PC-3 (cell line): ENCODE measurements at regions not wholly inside any gene's neighbourhood (a gene's known extent, or its start where the extent isn't known, plus 50 kb on each side); places are given as distances from the start of the nearest gene placed in this dataset.
A peak's percentile ranks its signal among the peaks of the same experiment; 100 is the strongest.

ENCODE experiments used
- ATAC-seq: fragments of 200-7000 bp; cut with Tn5 transposase; 2 replicates; pipeline ENCODE4 v1.9.1; 2020; ENCODE audit warnings: mild to moderate bottlenecking, moderate library complexity
- BruUV-seq: library from RNA; stranded (reverse); fragments of 400-500 nt; replicated peaks from 2 replicates; lab custom pipeline; 2021; lab: Mats Ljungman, UMichigan
- CTCF ChIA-PET: fragments of 300-600 bp; sonication (Branson Sonifier 250); formaldehyde crosslinking; loops from one replicate; lab custom pipeline; 2022; ENCODE audit warnings: antibody characterized with exemption; lab: Charles Lee
- POLR2A ChIA-PET: fragments of 300-600 bp; sonication (Branson Sonifier 250); formaldehyde crosslinking; loops from one replicate; lab custom pipeline; 2022; ENCODE audit warnings: antibody characterized with exemption; ENCODE audit not compliant: unreplicated experiment; lab: Charles Lee
- DNase-seq: peaks from one replicate; pipeline ENCODE4 v3.0.0-alpha.2; 2015
- H2AFZ ChIP-seq: fragments of 300-600 bp; sonication (generic); 2 replicates; pipeline ENCODE4 v1.6.0; 2016; ENCODE audit warnings: antibody characterized with exemption, low read length
- H3F3A ChIP-seq: fragments of 300-600 bp; sonication (generic); one replicate; pipeline ENCODE4 v1.6.0; 2017; ENCODE audit warnings: antibody characterized with exemption, low read length, control low read depth, mild to moderate bottlenecking; ENCODE audit not compliant: unreplicated experiment
- H3K27ac ChIP-seq: fragments of 300-600 bp; sonication (generic); 2 replicates; pipeline ENCODE4 v1.5.1; 2016; ENCODE audit warnings: mild to moderate bottlenecking, low read length
- H3K27me3 ChIP-seq: fragments of 300-600 bp; sonication (generic); 2 replicates; pipeline ENCODE4 v1.6.1; 2016; ENCODE audit warnings: low read length, mixed read lengths
- H3K36me3 ChIP-seq: fragments of 300-600 bp; sonication (generic); 2 replicates; pipeline ENCODE4 v1.6.1; 2016; ENCODE audit warnings: low read depth, mixed run types, low read length, mixed read lengths
- H3K4me1 ChIP-seq: fragments of 300-600 bp; sonication (generic); 2 replicates; pipeline ENCODE4 v1.5.1; 2016; ENCODE audit warnings: low read length; ENCODE audit not compliant: insufficient read depth
- H3K4me2 ChIP-seq: fragments of 300-600 bp; sonication (generic); 2 replicates; pipeline ENCODE4 v1.6.0; 2016; ENCODE audit warnings: low read length
- H3K4me3 ChIP-seq: fragments of 300-600 bp; sonication (generic); 2 replicates; pipeline ENCODE4 v1.5.1; 2016; ENCODE audit warnings: mild to moderate bottlenecking, low read length, mixed read lengths
- H3K79me2 ChIP-seq: fragments of 300-600 bp; sonication (generic); 2 replicates; pipeline ENCODE4 v1.6.1; 2017; ENCODE audit warnings: low read length, mixed read lengths
- H3K9ac ChIP-seq: fragments of 300-600 bp; sonication (generic); 2 replicates; pipeline ENCODE4 v1.6.0; 2016; ENCODE audit warnings: mild to moderate bottlenecking, low read length
- H3K9me2 ChIP-seq: fragments of 300-600 bp; sonication (generic); replicated peaks from 2 replicates; pipeline ENCODE4 v1.6.1; 2016; ENCODE audit warnings: mixed run types, low read length, mixed read lengths
- H3K9me3 ChIP-seq: fragments of 300-600 bp; sonication (generic); 2 replicates; pipeline ENCODE4 v1.6.1; 2016; ENCODE audit warnings: low read length, mixed read lengths
- H4K20me1 ChIP-seq: fragments of 300-600 bp; sonication (generic); 2 replicates; pipeline ENCODE4 v1.6.1; 2016; ENCODE audit warnings: low read length, mixed read lengths
- CTCF ChIP-seq: fragments of 300-600 bp; sonication (generic); conservative IDR thresholded peaks from 2 replicates; pipeline ENCODE4 v1.5.1; 2017; ENCODE audit warnings: antibody characterized with exemption, low read depth, mild to moderate bottlenecking, low read length
- EZH2 ChIP-seq: fragments of 300-600 bp; sonication (generic); IDR thresholded peaks from one replicate; pipeline ENCODE4 v1.6.1; 2017; ENCODE audit warnings: antibody characterized with exemption, mild to moderate bottlenecking, low read length; ENCODE audit not compliant: unreplicated experiment
- EZH2phosphoT487 ChIP-seq: fragments of 300-600 bp; sonication (generic); IDR thresholded peaks from 2 replicates; pipeline ENCODE4 v1.6.1; 2018; ENCODE audit warnings: mild to moderate bottlenecking, antibody characterized with exemption, low read length, borderline replicate concordance
- intact Hi-C: fragments of 100-400 bp; cut with micrococcal nuclease; formaldehyde crosslinking; loops from 2 replicates; pipeline ENCODE4 v1.9.0; 2023

GRCh38 chr3:65303431-65303830 is 615.6 kb upstream of the ADAMTS9 start:
- Histone ChIP-seq H4K20me1 (no peaks in the 10 kb centered on the region), H3K27ac (no peak overlapping the region), H3K79me2 (no peaks in the 10 kb centered on the region), H3K4me2 (no peak overlapping the region), H3K27me3 (no peaks in the 10 kb centered on the region), H3F3A (no peaks in the 10 kb centered on the region), H3K36me3 (no peaks in the 10 kb centered on the region), H3K9me2 (no peaks in the 10 kb centered on the region), H2AFZ (no peak overlapping the region), H3K9ac (no peak overlapping the region), H3K4me3 (no peak overlapping the region), H3K9me3 (no peaks in the 10 kb centered on the region), H3K4me1 (no peaks in the 10 kb centered on the region)
- ATAC-seq (no peak), DNase-seq (no peak)
- BruUV-seq, result no TSS peak
- ChIA-PET CTCF (no interaction called here), POLR2A (no interaction called here)
- intact Hi-C loops, result no loop called here
- TF ChIP-seq CTCF (no peak), EZH2 (no peak), EZH2phosphoT487 (no peak)

- TF ChIP-seq CTCF (no peak), EZH2phosphoT487 (no peak), EZH2 (no peak)
- Histone ChIP-seq H4K20me1 (no peaks in the 10 kb centered on the region), H2AFZ (no peak overlapping the region), H3F3A (no peaks in the 10 kb centered on the region), H3K9me2 (no peaks in the 10 kb centered on the region), H3K4me2 (no peak overlapping the region), H3K36me3 (no peaks in the 10 kb centered on the region), H3K27ac (no peak overlapping the region), H3K4me3 (no peak overlapping the region), H3K9ac (no peak overlapping the region), H3K27me3 (no peaks in the 10 kb centered on the region), H3K79me2 (no peaks in the 10 kb centered on the region), H3K4me1 (no peaks in the 10 kb centered on the region), H3K9me3 (no peaks in the 10 kb centered on the region)
- no peak for DNase-seq
- no peak for ATAC-seq
- POLR2A ChIA-PET, result no interaction called here
- intact Hi-C loops, result no loop called here
- BruUV-seq, result no TSS peak
- CTCF ChIA-PET, result no interaction called here
Measured at GRCh38 chr3:65291448-65292125, 603.8 kb upstream of the ADAMTS9 start.

- no peak overlapping the region for H2AFZ ChIP-seq
- H3F3A ChIP-seq, result no peaks in the 10 kb centered on the region
- no peaks in the 10 kb centered on the region for H3K27me3 ChIP-seq
- intact Hi-C loops, result no loop called here
- no peak overlapping the region for H3K4me3 ChIP-seq
- TF ChIP-seq CTCF (no peak), EZH2 (no peak), EZH2phosphoT487 (no peak)
- no TSS peak for BruUV-seq
- H3K4me1 ChIP-seq, result no peaks in the 10 kb centered on the region
- H3K36me3 ChIP-seq, result no peaks in the 10 kb centered on the region
- no peak overlapping the region for H3K4me2 ChIP-seq
- CTCF ChIA-PET, result no interaction called here
- H3K79me2 ChIP-seq, result no peaks in the 10 kb centered on the region
- ATAC-seq (no peak), DNase-seq (peak; percentile 7)
- H3K9me3 ChIP-seq, result no peaks in the 10 kb centered on the region
- no peak overlapping the region for H3K27ac ChIP-seq
- no peaks in the 10 kb centered on the region for H3K9me2 ChIP-seq
- POLR2A ChIA-PET, result no interaction called here
- no peaks in the 10 kb centered on the region for H4K20me1 ChIP-seq
- no peak overlapping the region for H3K9ac ChIP-seq
Measured at GRCh38 chr3:65288776-65289175, 601.0 kb upstream of the ADAMTS9 start.
